ENCODE measurements at regions not wholly inside any gene's neighbourhood (a gene's known extent, or its start where the extent isn't known, plus 50 kb on each side); places are given as distances from the start of the nearest gene placed in this dataset.
"Not testable (repeated sequence)": the region's sequence is repeated elsewhere in the genome, so short reads cannot be mapped to it uniquely, and the experiment has no call there.

DNA sequence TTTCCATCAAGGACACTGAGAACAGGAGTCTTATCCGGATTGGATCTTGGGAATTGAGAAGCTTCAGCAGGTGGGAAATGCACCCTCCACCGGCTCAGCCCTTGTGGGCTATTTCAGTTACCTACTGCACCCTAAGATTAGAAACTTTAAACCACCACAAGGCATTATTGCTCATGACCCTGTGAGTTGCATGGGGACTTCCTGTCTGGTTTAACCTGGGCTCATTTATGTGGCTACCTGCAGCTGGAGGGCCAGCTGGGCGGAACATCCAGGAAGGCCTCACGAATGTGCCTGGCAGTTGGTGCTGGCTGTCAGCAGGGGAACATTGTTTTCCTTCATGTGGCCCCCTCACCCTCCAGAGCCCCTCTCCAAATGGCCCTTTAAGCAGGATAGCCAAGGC is 164.1 kb downstream of the DEFB131A start:
- TF ChIP-seq, protein P1, sequence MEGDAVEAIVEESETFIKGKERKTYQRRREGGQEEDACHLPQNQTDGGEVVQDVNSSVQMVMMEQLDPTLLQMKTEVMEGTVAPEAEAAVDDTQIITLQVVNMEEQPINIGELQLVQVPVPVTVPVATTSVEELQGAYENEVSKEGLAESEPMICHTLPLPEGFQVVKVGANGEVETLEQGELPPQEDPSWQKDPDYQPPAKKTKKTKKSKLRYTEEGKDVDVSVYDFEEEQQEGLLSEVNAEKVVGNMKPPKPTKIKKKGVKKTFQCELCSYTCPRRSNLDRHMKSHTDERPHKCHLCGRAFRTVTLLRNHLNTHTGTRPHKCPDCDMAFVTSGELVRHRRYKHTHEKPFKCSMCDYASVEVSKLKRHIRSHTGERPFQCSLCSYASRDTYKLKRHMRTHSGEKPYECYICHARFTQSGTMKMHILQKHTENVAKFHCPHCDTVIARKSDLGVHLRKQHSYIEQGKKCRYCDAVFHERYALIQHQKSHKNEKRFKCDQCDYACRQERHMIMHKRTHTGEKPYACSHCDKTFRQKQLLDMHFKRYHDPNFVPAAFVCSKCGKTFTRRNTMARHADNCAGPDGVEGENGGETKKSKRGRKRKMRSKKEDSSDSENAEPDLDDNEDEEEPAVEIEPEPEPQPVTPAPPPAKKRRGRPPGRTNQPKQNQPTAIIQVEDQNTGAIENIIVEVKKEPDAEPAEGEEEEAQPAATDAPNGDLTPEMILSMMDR (IDR thresholded peaks at IDR 0.05) = no peak
- no peaks in the 10 kb centered on the region for H3K27me3 ChIP-seq (ENCODE audit: control insufficient read depth, insufficient read depth, low read length)
- H3K4me3 ChIP-seq (ENCODE audit: low read depth, low read length) = no peak overlapping the region
- H3K9ac ChIP-seq = no peak overlapping the region
- no peaks in the 10 kb centered on the region for H3K36me3 ChIP-seq (ENCODE audit: control insufficient read depth, insufficient read depth, low read length)
- no peaks in the 10 kb centered on the region for H3K79me2 ChIP-seq
- H3K4me2 ChIP-seq (ENCODE audit: low read length) = no peak overlapping the region
- no peak overlapping the region for H3K27ac ChIP-seq
- H3K4me1 ChIP-seq = no peaks in the 10 kb centered on the region
- H2AFZ ChIP-seq = no peak overlapping the region
- H3K9me3 ChIP-seq (ENCODE audit: control insufficient read depth, low read length) = no peaks in the 10 kb centered on the region

GRCh38 chr4:9610321-9610720 is 166.1 kb downstream of the DEFB131A start:
- H3K36me3 ChIP-seq (ENCODE audit: control insufficient read depth, insufficient read depth, low read length); H2AFZ ChIP-seq: not testable (repeated sequence)

GRCh38 chr4:9611101-9611500 is 166.9 kb downstream of the DEFB131A start:
- no peaks in the 10 kb centered on the region for H3K4me1 ChIP-seq
- no peak overlapping the region for H3K27ac ChIP-seq
- no peaks in the 10 kb centered on the region for H3K36me3 ChIP-seq (ENCODE audit: control insufficient read depth, insufficient read depth, low read length)
- H3K4me3 ChIP-seq (ENCODE audit: low read depth, low read length) = no peak overlapping the region
- TF ChIP-seq, protein P1 (IDR thresholded peaks at IDR 0.05) = no peak
- no peak overlapping the region for H2AFZ ChIP-seq
- no peak overlapping the region for H3K9ac ChIP-seq
- no peaks in the 10 kb centered on the region for H3K9me3 ChIP-seq (ENCODE audit: control insufficient read depth, low read length)
- no peaks in the 10 kb centered on the region for H3K27me3 ChIP-seq (ENCODE audit: control insufficient read depth, insufficient read depth, low read length)
- H3K4me2 ChIP-seq (ENCODE audit: low read length) = no peak overlapping the region
- H3K79me2 ChIP-seq = no peaks in the 10 kb centered on the region

More at GRCh38 chr4:9610321-9610720, 166.1 kb downstream of the DEFB131A start:
- not testable (repeated sequence) for H3K4me1 ChIP-seq; H3K9me3 ChIP-seq (ENCODE audit: control insufficient read depth, low read length); H3K27ac ChIP-seq; H3K79me2 ChIP-seq; H3K9ac ChIP-seq; H3K4me2 ChIP-seq (ENCODE audit: low read length); H3K27me3 ChIP-seq (ENCODE audit: control insufficient read depth, insufficient read depth, low read length); H3K4me3 ChIP-seq (ENCODE audit: low read depth, low read length)

DNA sequence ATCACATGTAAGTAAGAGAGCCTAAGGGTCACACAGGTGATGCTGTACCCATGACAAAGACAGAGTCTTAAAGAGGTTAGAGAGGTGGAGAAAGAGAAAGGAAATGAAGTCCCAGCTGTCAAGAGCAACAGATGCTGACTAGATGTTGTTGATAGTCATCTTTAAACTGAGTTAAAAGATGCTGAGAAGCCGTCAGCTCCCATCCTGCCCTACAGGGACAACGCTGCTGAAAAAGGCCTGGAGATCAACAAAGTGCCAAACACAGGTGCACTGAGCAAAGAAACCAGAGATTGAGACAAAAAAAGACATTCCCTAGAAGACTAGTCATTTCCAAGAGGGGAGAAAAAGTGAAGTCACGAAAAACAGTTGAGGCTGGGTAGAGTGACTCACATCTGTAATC is 145.0 kb upstream of the DRD5 start:
- H3K4me1 ChIP-seq; H3K79me2 ChIP-seq; H3K9ac ChIP-seq; H3K36me3 ChIP-seq (ENCODE audit: control insufficient read depth, insufficient read depth, low read length); H3K4me3 ChIP-seq (ENCODE audit: low read depth, low read length); H3K4me2 ChIP-seq (ENCODE audit: low read length); H3K27ac ChIP-seq; H3K9me3 ChIP-seq (ENCODE audit: control insufficient read depth, low read length); H2AFZ ChIP-seq; H3K27me3 ChIP-seq (ENCODE audit: control insufficient read depth, insufficient read depth, low read length): not testable (repeated sequence)

- not testable (repeated sequence) for H3K4me2 ChIP-seq (ENCODE audit: low read length); H3K9me3 ChIP-seq (ENCODE audit: control insufficient read depth, low read length); H2AFZ ChIP-seq; H3K36me3 ChIP-seq (ENCODE audit: control insufficient read depth, insufficient read depth, low read length); H3K9ac ChIP-seq; H3K27ac ChIP-seq; H3K4me3 ChIP-seq (ENCODE audit: low read depth, low read length); H3K79me2 ChIP-seq; H3K4me1 ChIP-seq; H3K27me3 ChIP-seq (ENCODE audit: control insufficient read depth, insufficient read depth, low read length)
- TF ChIP-seq, protein P1 (IDR thresholded peaks at IDR 0.05) = peak; percentile 41
Measured at GRCh38 chr4:9659678-9660077, 121.8 kb upstream of the DRD5 start.

DNA sequence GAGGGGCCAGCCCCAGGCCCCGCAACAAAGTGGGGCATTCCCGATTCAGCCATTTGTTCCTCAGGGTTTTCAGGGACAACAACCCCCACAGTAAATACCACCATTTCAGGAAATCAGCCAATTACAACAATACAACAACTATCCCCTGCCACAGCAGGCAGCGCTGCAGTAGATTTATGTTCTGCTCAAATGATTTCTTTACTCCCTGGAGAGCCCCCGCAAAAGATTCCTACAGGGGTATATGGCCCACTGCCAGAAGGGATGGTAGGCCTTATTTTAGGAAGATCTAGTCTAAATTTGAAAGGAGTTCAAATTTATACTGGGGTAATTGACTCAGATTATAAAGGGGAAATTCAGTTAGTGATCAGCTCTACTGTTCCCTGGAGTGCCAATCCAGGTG is 120.5 kb upstream of the DRD5 start:
- not testable (repeated sequence) for H3K9me3 ChIP-seq (ENCODE audit: control insufficient read depth, low read length); H2AFZ ChIP-seq; H3K4me1 ChIP-seq; H3K9ac ChIP-seq; H3K27ac ChIP-seq; H3K4me3 ChIP-seq (ENCODE audit: low read depth, low read length); H3K36me3 ChIP-seq (ENCODE audit: control insufficient read depth, insufficient read depth, low read length); H3K4me2 ChIP-seq (ENCODE audit: low read length); H3K79me2 ChIP-seq; H3K27me3 ChIP-seq (ENCODE audit: control insufficient read depth, insufficient read depth, low read length)

DNA sequence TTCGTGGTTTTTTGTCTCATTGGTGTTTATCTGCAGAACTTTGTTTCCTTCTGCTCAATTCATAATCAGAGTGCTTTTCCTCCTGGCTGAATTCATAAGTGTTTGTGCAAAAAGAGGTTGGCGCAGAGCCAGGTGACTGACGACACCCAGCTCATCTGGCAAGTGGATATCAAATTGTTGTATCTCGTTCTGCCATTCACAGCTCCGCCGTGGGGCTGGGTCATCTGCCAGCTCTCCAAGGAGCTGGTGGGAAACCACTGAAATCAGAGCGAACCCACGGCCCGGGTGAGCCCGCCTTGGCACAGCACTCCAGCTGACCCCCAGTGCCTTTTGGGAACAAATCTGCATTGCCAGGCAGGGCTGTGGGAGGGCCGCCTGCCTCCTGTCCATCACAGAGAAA is 110.7 kb upstream of the DRD5 start:
- H3K27ac ChIP-seq; H3K36me3 ChIP-seq (ENCODE audit: control insufficient read depth, insufficient read depth, low read length); H3K4me2 ChIP-seq (ENCODE audit: low read length); H2AFZ ChIP-seq; H3K27me3 ChIP-seq (ENCODE audit: control insufficient read depth, insufficient read depth, low read length); H3K9me3 ChIP-seq (ENCODE audit: control insufficient read depth, low read length); H3K4me1 ChIP-seq; H3K9ac ChIP-seq; H3K79me2 ChIP-seq; H3K4me3 ChIP-seq (ENCODE audit: low read depth, low read length): not testable (repeated sequence)

DNA sequence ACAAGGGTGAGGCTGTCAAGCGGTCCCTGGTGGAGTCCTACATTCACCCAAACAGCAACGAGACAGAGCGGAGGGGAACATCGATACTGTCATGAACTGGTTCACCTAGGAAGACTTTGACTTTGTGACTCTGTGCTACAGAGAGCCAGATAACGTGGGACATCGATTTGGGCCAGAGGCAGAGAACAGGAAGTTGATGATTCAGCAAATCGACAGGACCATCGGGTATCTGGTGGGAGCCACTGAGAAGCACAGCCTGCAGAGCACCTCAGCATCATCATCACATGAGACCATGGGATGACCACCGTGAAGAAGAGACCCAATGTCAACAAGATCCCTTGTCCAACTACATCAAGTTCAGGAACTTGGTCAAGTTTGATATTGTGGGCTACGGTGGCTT is 104.1 kb upstream of the DRD5 start:
- not testable (repeated sequence) for H3K27ac ChIP-seq; H3K4me1 ChIP-seq; H2AFZ ChIP-seq; H3K27me3 ChIP-seq (ENCODE audit: control insufficient read depth, insufficient read depth, low read length); H3K36me3 ChIP-seq (ENCODE audit: control insufficient read depth, insufficient read depth, low read length); H3K4me2 ChIP-seq (ENCODE audit: low read length); H3K9me3 ChIP-seq (ENCODE audit: control insufficient read depth, low read length); H3K79me2 ChIP-seq; H3K4me3 ChIP-seq (ENCODE audit: low read depth, low read length); H3K9ac ChIP-seq
